HG02798 (cell line): ENCODE measurements at regions not wholly inside any gene's neighbourhood (a gene's known extent, or its start where the extent isn't known, plus 50 kb on each side); places are given as distances from the start of the nearest gene placed in this dataset.

Source experiments
- ATAC-seq: cut with Tn5 transposase; IDR thresholded peaks from one replicate; pipeline ENCODE4 v1.9.1; 2021; ENCODE audit warnings: mild to moderate bottlenecking; ENCODE audit not compliant: unreplicated experiment, poor library complexity

DNA sequence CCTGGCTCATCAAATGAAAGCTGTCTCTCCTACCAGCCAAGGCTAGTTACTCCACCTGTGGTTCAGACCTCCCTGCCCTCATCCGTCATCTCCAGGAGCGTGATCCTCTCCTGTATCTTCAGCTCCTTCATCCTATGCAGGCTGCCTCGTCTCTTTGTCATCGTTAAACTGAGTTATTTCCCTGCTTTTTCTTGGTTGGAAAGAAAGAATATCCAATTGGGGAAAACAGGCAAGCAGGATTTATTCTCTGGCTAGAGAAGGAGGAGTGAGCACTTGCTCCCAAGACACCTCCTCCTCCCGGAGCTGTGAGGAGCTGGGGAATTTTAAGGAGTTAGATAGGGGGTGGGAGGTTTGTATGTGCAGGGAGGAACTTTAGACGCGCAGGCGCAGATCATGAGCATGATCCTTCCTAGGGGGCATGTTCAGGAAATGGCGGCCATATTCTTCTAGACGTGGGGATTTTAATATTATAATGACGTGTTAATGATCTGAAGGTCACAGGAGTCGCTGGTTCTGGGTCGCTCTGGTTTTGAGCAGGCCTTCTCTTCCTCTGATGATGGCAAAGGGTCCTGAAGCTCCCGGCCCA is 156.4 kb upstream of the KL start:
- no peak for ATAC-seq

DNA sequence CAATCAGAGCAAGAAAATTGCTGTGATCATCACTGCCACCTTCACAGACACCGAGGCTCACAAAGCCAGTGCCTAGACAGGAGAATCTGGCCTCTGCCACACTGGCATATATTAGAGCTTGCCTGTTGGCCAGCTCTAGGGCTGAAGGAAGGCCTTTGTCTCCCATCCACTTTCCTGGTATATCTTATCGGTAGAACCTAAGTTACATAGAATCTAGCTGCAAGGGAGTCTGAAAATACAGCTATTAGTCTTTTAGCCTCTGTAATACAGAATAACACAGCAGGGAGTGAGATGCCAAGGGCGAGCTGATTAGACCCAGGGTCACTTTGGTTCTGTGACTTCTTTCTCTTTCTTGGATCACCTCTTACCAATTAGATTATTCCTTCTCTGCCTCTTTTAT is 154.9 kb upstream of the KL start:
- ATAC-seq = no peak

DNA sequence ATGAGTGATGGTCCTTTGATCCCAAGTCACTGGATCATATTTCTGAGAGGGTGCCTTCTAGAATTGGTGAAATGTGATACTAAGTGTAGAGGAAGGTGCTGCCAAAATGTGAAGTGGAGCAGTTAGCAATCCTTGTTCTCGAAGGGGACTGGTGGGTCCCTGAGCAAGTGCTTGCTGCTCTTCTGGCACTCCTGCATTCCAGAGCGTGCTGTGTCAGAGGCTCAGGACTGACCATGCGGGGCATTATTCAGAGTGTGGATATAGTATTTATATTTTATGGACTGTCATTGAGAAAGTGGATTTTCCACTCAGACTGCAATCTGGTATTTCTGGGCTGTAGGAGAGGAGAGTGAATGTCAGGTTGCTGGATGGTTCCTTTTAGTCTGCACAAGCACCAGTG is 152.6 kb upstream of the KL start:
- no peak for ATAC-seq

DNA sequence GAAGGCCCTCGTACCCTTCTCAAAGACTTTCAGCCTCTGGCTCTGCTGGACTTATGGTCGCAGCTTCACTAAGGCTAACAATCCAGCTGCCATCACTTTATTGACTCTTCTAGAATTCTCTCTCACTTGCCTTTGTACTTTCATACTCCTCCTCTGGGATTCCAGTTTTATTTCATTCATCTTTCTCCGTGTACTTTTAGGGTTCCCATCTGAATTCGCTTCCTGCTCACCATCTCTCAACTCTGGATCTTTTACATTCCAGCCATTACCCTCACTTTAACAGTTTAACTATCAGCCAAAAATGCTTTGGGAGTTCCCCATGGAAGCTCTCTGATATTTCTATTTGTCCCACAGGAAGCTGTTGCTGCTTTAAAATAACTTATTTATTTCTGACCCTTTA is 149.3 kb upstream of the KL start:
- no peak for ATAC-seq

DNA sequence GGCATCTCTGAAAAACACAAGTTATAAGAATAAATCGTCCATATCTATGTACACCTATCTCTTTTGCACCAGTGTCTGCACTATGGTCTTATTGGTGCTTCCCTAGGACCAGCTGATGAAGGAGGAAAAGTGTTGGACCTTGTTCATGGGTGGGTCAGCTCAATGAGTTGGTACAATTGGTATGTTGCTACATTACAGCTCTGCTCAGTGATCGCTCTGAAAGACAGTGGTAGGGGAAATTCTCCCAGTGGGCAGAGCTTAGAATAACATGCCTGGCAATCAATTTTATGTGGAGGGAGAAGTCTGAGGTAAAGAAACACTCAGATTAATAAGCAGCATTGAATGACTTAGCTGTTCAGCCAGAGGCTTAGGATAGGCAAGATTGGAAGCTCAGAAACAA is 138.7 kb upstream of the KL start:
- no peak for ATAC-seq

DNA sequence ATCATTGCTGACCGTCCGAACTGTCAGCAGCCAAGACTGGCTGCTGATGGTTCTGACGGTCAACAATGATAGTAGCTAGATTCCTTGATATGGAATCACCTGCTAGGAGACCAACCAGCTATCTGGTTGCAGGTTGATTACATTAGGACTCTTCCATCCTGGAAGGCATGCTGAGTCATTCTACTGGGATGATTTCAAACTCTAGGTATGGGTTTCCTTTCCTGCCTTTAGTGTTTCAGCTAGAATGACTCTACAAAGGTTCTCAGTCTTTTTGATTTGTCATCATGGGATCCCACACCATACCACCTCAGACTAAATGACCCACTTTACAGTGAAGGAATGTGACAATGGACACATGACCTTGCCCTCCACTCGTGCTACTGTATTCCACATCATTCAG is 138.1 kb upstream of the KL start:
- no peak for ATAC-seq

DNA sequence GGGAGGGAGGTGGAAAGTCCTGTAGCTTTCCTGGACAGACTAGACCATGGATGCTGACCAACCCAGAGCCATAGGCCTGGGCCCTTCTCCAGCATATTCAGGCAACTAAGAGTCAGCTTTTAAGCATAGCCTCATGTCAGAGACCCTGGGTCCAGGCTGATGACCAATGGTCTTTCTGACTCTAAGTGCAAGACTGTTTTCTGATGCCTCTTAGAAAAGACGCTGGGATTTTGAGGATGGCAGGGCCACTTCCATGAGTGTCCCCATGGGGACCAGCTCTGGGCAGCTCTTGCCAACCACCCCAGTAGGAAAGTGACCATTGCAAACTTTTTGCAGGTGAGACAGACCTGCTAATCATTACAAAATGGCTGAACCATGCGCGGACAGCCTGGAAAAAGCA is 135.6 kb upstream of the KL start:
- ATAC-seq = no peak

DNA sequence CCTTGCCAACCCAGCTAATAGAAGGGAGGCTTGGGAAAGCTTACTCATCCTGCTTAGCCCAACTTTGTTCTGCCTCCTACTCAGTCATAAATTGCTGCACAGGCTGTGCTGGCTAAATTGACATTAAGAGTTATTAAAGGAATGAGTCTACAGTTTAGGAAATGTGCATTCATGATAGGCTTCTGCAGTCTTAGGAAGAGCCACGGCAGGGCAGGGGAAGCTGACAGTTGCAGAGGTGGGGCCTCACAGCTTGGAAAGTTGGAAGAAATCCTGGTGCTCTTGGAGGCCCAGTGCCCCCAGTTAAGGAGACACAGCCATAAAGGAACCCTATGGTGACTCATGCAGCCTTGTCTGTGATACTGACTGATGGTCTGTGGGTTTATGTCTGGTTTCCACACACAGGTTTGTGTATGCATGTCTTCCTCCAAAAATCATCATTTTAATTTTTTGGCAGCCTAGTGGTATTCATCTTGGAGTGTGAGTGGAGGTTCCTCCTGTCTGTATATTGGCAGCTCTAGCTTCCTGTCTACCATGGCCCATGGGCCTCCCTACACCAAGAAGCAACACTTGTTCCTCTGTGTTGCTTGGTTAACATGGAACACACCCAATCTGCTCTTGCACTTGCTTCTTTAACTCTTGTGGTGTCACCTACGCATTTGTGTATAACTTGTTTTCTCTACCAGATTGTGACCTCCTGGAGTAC is 135.0 kb upstream of the KL start:
- ATAC-seq = no peak

DNA sequence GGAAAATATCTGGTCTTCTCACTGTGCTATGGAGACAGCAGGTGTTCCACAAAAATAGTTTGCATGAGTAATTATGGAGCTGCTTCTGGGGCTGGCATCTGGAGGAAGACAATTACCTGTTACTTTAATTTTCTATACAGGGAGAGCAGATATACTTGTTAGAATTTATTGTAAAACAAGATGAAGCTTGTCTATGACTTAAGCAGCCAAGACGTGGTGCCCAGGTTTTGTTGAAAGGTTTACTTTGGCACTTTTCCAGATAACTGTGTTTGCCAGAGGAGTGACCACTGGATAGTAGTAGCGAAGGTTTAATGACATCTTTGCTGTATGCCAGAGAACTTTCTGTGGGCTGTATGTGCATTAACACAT is 134.5 kb upstream of the KL start:
- no peak for ATAC-seq

DNA sequence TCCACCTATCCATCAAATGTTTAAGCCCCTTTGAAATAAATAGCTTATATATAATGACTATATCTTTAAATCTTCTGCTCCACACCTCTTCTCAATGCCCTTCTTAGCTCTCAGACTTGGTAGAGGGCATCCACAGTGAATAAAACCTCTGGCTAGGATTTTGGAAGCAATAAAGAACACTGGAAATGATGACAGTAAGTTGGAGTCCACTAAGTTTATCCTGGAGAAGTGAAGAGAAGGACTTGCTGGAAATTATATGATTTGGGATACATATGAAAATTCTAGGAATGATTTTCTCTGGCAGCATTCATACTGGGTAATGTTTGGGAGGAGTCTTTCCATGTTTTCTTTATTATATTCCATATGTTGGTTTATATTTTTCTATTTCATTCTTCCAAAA is 133.5 kb upstream of the KL start:
- ATAC-seq = no peak

DNA sequence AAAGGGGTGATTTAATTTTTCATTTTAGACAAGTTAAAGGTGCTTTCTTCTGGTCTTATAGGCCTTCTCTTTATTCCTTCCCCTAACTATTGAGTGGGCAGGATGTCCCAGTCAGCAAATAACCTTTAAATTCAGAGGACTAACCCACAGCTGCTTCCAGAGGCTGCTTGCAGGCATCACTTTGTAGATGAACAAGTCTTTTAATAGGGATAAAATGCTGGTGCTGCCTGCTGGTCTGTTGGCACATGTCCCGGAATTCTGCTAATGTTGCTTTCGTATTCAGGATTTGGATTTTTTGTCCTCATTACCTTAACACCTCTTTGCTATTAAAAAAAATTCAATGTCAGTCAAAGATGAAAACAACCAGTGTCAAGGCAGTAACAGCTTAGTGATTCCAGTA is 132.7 kb upstream of the KL start:
- no peak for ATAC-seq

DNA sequence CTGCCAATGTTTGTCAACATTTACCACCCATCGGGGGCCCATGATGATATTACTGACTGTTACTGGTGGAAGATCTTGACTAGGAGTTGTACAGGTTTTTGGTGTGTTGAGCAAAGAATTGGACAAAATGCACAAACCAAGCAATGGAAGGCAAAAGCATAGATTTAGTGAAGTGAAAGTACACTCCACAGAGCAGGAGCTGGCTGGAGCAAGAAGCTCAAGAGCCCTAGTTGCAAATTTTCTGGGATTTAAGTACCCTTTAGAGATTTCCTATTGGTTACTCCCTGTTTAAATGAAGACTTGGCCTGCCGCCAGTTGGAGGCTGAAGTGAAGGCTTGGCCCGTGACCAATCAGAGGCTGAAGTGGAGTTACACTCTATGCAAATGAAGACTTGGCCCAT is 128.6 kb upstream of the KL start:
- ATAC-seq = no peak

DNA sequence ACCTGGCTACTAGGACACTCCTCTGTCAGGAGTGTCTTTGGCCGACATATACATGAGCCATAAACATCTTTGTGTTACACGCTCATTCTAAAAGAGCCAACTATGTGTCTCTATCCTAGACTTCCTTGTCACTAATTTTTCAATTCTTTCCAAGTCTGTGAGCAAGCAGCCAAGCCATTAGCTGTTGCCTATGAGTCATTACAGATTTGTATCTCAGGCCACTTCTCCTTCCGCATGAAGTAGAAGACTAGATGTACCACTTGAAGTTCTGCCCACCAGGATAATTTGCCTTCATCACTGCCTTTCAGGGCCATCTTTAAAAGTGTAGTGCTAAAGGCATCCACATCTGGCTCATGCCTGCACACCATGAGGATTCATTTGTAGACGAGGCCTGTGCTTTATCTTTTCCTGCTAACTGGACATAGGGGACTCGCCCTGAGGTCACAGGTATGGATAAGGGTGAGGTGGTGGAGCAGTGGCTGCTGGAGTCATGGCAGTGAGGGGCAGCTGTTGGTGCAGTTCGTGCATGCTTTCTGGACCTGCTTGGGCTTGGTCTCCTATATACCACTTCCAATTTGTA is 126.1 kb upstream of the KL start:
- no peak for ATAC-seq

DNA sequence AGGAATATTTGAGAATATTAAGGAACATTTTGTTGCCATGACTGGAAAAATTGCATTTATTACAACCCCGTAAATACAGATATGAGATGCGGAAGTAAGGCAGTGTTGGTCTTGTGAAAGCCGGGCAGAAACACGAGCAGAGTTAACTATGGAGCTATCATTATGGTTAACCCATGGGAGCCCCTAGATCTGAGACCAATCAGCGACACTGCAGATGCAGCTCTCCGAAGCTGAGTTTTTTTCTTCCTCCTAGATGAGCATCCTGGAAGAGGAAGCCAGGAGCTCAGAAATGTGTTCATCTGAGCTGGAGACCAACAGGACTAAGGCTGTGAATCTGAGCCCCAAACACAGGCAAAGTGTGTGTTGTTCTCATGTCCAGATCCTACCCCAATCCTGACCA is 123.0 kb upstream of the KL start:
- no peak for ATAC-seq

DNA sequence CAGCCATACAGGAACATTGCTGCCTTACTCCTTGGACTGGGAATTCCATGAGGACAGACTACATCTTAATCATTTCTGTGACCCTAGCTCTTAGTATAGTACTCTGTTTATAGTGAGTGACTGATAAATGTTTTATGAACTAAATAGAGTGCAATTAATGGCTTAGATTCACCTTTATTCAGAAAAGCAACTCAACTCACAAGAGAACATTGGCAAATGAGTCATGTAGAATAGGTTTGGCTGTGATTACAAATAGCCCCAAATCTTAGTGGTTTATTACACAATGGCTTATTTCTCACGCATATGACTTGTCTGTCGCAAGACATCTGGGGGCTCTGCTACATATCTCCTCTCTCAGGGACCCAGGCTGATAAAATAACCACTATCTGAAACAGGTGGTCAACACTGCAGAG is 121.6 kb upstream of the KL start:
- no peak for ATAC-seq

DNA sequence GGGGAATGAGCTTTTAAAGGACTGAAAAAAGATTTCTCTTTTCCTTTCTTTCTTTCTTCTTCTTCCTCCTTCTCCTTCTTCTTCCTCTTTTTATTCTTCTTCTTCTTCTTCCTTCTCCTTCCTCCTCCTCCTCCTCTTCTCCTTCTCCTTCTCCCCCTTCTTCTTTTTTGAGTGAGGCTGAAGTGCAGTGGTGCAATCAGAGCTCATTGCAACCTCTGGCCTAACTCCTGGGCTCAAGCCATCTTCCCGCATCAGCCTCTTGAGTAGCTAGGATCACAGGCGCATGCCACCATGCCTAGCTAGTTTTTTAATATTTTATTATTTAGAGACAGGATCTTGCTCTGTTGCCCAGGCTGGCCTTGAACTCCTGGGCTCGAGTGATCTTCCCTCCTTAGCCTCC is 120.9 kb upstream of the KL start:
- ATAC-seq = no peak

DNA sequence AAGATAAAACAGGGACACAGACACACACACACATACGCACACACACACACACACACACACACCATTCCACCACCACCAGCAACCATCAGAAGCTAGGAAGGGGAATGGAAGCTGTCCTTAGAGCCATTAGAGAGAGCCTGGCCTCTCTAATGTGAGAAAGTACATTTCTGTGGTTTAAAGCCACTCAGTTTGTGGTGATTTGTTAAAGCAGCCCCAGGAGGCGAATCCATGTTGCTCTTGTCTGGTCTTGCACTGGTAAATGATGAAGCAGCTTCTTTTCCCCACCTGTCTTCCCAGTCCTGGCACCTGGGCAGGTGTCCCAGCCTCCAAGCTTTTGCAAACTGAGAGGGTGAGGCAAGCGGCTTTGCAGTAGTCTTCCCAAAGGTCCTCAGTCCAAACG is 118.9 kb upstream of the KL start:
- no peak for ATAC-seq

DNA sequence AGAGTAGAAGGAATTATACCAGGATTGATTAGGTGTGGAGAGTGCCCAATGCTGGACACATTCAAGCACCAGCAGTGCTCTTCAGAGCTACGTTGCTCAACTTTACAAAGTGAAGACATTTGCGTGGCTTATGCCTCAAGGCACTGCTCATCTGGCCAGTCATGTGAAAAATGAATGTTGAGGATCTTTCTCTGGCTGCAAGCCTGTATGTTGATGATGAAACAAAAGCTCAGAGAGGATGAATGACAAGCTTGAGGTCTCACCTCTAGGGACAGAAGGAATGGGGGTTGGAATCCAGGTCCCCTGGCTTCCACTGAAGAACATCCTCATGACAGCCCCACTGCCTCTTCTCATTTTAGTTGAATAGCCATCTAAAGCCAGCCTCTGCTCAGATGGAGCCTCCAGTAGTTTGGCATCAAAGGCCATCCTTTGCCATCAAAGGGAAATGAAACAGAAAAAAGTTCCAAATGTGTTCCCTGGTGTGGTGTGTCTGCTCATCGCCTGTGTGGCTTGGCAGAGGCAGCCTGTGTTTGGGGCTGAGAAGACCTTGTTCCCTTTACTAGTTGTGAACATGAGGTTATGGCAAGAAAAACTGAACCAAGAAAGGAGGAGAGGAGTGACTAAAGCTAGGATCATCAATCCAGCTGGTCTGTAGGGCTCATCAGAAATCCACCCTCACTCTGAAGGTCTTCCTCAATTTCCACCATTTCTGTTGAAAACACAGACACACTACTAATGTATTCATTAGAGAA is 114.0 kb upstream of the KL start:
- no peak for ATAC-seq

DNA sequence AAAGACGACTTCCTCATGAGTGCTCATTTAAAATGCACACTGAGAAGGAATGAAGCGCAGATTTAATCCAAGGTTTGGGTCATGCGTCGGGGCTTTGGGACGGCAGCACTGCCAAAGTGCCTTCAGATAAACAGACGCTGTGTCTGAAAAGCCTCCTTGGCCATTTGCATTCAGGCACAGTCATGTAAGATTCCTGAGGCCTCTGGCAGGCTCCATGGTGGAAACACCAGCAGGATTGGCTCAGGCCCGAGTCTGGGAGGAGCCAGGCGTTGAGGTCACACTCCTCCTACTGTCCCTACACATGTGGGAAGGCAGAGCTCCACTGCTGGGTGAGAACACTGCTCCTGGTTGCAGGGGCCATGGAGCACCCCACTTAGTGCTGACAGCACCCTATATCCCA is 113.3 kb upstream of the KL start:
- no peak for ATAC-seq

DNA sequence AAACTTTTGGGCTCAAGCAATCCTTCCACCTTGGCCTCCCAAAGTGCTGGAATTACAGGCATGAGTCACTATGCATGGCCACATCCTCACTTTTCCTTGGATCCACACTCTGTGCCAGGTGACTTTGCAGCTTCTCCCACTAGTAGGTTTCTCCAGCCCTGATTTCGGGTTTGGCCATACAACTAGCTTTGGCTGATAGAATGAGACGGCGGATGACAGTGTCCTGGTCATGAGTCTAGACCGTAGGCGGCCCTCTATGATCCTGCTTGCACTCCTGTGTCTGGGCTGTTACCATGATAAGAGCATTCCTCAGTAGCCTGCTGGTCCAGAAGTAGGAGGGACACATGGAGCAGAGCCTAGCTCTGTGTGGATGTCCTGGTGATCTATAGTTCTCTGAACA is 112.5 kb upstream of the KL start:
- ATAC-seq = no peak

DNA sequence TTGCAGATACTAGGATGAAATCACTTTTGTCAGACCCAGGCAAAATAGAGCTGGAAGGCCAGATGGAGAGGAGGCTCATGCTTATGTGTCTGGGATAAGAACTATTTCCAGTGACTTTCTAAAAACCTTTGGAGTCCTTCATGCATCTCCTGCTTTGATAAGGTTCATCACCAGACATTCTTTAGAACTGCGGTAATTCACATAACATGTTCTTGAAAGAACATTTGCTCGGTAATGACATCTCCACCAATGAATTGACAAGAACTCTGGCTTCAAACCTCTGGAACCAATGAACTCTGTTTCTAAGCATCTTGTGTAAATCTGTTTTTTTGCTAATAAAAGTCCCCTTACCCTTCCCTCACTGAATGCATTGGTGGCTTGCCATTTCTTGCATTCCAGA is 112.0 kb upstream of the KL start:
- no peak for ATAC-seq
